GM19035 (cell line): ENCODE measurements at regions not wholly inside any gene's neighbourhood (a gene's known extent, or its start where the extent isn't known, plus 50 kb on each side); places are given as distances from the start of the nearest gene placed in this dataset.
"Not testable (repeated sequence)": the region's sequence is repeated elsewhere in the genome, so short reads cannot be mapped to it uniquely, and the experiment has no call there.

Experiments
- ATAC-seq: cut with Tn5 transposase; IDR thresholded peaks from one replicate; pipeline ENCODE4 v1.9.1; 2021; ENCODE audit not compliant: unreplicated experiment

- ATAC-seq, result no peak
These were observed 280.1 kb upstream of the ZFP42 start for GRCh38 chr4:187715466-187715865.

DNA sequence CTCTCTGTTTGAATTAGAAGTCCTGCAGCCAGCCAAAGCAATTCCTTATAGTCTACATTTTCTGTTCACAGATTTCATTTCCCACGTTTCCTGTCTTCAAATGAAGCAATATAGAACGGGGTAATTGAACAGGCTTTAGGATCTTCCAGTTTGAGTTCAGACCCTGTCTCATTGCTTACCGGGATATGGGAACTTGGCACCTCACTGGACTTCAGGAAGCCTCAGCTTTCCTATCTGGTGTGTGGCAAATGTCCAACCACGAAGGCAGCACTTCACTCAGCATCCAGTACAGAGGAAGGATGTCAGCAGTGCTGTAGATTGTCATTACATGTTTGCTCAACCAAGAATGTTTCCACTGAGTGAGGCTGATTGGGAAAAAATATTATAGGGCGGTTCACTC is 271.1 kb upstream of the ZFP42 start:
- ATAC-seq, result no peak

DNA sequence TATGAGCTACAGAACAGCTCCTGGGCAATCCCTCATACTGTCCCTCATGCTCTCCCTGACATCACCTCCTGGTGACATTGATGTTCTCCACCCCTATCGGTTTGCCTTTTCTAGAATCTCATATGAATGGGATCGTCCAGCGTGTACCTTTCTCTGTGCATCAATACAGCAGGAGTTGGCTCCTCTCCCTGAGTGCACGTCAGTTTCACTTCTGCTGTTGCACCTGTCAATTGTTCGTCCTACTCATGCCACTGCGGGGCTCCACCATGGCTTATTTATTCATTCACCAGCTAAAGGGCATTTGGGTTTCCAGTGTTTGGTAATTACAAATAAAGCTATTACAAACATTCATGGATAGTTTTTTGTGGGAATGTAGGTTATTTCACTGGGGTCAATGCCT is 269.1 kb upstream of the ZFP42 start:
- ATAC-seq, result no peak

DNA sequence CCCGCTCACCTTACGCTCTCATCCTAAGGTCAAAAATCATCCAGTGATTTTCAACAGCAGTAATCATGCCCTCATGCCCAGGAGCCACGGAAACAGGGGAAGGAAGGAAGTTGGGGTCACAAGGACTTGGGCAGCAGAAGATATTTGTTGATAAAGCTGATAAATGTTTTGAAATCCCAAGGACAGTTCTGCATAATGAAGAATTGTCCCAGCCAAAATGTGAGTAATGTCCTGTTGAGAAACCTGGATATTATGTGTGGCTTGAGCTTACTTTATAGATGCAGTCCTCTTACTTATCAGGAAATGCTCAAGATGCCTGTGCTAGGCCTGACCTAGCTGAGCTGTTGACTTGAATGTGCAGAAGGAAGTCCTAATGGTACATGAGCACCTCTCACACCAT is 263.0 kb upstream of the ZFP42 start:
- ATAC-seq, result no peak

GRCh38 chr4:187739771-187740170 is 255.8 kb upstream of the ZFP42 start:
- no peak for ATAC-seq

DNA sequence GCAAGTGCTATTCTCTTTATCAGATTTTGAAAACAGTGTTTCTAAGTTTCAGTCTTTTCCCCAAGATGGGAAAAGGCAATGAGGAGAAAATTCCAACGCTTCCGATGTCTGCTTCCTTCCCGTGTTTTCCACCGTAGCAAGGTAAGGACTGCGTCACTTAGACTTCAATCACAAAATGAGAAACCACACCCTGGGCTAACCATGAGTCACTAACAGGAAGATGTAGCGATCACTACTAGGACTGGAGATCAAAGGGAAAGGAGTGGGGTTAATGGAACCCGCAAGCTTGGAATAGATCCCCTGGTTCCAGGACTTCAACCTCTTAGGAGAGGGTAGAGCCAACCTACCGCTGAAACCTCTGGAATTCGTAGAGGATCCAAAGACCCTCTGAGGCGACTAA is 250.7 kb upstream of the ZFP42 start:
- no peak for ATAC-seq

GRCh38 chr4:187750652-187751051 is 244.9 kb upstream of the ZFP42 start:
- not testable (repeated sequence) for ATAC-seq

DNA sequence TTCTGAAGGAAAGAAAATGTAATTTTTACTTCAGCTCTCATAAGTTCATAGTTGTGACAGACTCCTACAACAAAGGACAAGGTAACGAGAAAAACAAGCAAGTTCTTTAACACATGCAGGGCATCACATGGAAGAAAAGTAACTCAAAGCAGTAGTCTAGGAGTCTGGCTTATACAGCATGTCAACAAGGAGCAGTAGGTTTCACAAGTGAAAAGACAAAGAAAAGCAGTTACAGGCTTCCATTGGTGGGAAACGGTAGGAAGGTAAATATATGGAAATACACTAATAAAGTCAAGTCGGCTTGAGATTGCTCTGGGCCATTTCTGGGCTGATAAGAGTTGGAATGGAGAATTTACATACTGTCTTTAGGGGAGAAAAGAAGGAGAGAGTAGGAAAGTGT is 228.4 kb upstream of the ZFP42 start:
- ATAC-seq, result no peak

DNA sequence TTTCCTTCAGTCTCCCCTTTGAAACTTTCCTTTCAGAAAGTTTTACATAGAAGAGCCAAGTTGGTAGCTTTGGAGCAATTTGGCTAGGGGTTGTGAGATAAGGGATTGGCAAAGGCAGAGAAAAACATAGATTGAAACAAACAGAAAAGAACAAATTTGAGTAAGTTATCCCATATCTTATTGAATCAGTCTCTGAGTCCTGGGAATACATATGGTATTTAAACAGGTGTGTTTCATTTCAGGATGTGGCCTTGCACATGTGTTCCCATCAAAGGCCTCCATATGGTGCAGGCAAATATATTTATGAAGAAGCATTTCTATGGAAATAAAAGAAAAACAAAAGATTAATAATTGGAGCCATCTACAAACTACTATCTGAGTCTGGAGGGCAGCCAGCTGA is 227.9 kb upstream of the ZFP42 start:
- ATAC-seq, result no peak

- no peak for ATAC-seq
These were observed 225.2 kb upstream of the ZFP42 start for GRCh38 chr4:187770345-187770744.

DNA sequence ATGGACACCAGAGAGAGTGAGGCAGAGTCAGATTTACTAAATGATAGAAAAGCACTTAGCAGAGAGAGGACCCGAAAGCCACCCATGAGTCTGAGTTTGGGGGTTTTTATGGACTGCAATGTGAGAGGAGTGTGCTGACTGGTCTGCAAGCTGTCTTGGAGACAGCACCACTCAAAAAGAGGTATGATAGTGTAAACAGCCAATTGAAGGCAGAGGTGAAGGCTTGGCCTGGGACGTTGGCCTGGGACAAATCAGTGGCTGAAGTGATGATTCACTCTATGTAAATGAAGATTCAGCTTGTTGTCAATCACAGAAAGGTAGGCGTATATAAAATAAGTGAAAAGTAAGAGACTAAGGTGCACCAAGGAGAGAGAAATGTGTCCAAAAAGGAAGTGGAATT is 217.6 kb upstream of the ZFP42 start:
- ATAC-seq, result no peak

DNA sequence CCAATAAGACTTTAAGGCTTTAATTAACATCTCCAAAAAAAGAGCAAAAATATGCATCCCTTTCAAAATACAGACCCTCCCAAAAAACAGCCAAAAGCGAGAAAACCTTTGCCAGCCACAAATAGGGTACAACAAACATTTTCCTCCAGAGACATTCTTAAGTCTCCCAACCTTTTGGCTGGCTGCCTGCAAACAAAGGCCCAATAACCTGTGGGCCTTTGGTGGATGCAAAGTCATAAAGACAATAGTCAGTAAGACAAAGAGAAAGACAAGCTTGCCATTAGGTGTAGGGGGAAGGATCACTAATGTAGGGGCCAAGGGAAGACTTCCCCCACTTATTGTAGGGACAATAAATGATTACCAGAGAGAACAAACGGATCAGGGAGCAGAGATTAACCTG is 215.5 kb upstream of the ZFP42 start:
- ATAC-seq, result no peak

GRCh38 chr4:187782286-187782824 is 213.2 kb upstream of the ZFP42 start:
- ATAC-seq, result no peak

GRCh38 chr4:187786190-187786589 is 209.4 kb upstream of the ZFP42 start:
- no peak for ATAC-seq

- ATAC-seq, result no peak
These were observed 206.5 kb upstream of the ZFP42 start for GRCh38 chr4:187789078-187789477.

DNA sequence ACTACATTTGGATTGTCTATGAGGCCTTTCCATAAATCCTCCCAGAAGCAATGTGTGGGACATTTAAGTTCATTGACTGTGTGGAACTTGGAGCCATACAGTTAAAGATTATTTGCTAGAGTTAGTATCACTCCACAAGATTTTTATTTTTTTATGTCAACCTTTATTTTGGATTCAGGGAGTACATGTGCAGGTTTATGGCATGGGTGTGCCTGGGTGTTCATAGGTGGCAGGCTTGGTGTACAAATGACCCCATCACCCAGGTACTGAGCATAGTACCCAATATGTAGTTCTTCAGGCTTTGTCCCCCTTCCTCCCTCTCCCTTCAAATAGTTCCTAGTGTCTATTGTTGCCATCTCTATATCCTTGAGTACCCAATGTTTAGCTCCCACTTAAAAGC is 199.8 kb upstream of the ZFP42 start:
- ATAC-seq, result no peak

DNA sequence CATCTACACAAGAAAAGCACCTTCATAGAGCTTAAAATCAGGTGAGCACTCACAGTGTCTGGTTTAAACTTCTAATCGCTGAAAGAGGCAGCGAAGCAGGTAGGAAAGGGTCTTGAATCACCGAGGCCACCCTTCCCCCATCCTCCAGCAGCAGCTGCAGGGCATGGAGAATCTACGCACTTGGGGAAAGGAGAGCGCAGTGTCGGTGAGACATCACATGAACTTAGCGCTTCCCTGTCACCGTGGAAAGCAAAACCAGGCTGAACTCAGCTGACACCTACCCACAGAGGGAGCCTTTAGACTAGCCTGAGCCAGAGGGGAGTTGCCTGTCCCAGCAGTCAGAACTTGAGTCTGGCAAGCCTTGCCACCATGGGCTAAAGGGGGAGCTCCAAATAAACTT is 197.2 kb upstream of the ZFP42 start:
- no peak for ATAC-seq

DNA sequence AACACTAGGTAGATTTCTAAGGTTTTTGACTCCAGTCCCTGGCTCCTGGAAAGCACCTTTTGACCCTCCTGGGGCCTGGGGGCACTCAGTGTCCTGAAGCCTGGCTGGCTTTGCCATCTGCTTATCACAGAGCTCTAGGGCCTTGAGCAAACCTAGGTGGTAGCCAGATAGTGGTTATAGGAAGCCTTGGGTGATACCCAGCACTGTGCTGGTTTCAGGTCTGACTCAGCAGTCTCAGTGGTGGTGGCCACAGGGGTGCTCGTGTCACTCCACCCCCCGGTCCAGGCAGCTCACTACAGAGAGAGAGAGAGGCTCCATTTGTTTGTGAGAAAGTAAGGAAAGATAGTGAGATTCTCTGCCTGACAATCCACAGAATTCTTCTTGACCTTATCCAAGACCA is 195.8 kb upstream of the ZFP42 start:
- ATAC-seq, result no peak

DNA sequence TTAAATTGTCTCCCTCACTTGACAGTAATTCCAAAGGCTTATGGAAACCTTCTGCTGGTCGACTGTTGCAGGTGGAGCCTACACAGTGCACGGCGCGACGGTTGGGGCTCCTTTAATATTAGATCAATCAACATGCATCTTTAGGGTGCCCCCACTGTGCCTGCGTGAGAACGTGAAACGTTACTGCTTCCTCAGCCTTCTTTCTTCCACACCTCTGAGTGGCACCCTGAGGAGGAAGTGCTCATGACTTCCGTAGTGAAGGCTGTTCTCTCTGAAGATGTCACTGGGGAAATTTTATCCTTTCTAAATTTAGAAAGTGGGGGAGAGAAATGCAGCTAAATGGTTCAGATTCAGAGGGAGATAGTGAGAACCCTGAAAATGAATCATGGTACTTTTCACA is 184.0 kb upstream of the ZFP42 start:
- ATAC-seq, result no peak

- no peak for ATAC-seq
These were observed 180.7 kb upstream of the ZFP42 start for GRCh38 chr4:187814737-187815465.

DNA sequence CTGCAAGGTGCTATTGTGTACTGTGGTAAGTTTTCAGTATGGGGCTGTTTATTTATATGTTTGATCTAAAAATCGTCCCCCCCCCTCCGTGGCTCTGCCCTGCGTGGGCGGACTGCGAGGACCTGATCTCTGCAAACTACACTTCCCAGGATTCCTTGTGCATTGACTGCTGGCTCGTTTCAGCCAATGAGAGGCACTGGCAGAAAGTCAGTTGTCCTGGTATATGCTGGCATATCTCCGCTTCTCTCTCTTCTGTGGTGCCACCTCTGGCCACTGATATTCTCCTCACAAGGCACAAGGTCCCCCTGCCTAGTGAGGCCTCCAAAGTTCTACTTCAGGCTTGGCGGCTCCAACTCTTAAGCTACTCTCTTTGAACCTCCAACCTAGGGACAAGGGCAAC is 168.8 kb upstream of the ZFP42 start:
- ATAC-seq, result no peak

DNA sequence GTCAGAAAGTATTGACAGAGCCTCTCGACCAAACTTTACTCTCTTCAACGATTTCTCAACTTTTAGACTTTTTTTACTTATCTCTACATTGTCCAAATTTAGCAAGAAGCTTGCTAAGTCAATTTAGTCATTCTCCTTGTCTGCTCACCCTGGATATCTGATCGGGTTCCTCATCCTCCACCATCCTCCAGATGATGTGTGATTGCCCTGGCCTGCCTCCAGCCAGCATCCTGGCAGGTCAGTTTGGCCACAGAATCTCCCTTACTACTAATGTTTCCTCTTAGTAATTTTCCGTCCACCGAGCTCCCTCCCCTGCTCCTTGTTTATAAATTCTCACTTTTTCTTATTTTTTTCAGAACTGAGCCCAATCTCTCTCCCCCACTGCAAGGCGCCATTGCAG is 167.9 kb upstream of the ZFP42 start:
- no peak for ATAC-seq

DNA sequence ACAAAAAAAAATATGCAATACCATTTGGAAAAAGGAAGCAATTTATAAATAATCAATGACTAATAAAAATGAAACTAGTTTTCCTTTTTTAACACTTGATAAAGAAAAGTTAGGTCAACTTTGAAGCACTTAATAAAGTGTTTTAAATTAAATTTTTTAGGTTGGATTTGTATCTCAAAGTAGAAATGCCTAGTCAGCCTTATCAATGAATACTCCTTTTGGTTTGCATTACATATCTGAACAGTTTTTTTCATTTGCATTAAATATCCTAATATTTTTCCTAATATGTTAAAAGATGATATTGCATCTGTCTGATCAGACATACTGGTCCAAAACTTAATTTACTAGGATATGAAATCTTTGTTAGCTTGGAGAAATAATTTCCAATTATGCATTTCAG is 155.8 kb upstream of the ZFP42 start:
- ATAC-seq, result no peak
